22Rv1 (cell line): ENCODE measurements at regions not wholly inside any gene's neighbourhood (a gene's known extent, or its start where the extent isn't known, plus 50 kb on each side); places are given as distances from the start of the nearest gene placed in this dataset.

Source experiments
- H3K27ac ChIP-seq: fragments of 450-650 bp; 2 replicates; pipeline ENCODE4 v1.5.1; 2017
- ZFX ChIP-seq: fragments of 450-650 bp; IDR thresholded peaks from 2 replicates; pipeline ENCODE4 v1.6.1; 2017; ENCODE audit warnings: antibody characterized with exemption, borderline replicate concordance
- TF ChIP-seq, protein P1 (sequence below): fragments of 450-650 bp; IDR thresholded peaks from 2 replicates; pipeline ENCODE4 v1.5.1; 2017; ENCODE audit warnings: mild to moderate bottlenecking

DNA sequence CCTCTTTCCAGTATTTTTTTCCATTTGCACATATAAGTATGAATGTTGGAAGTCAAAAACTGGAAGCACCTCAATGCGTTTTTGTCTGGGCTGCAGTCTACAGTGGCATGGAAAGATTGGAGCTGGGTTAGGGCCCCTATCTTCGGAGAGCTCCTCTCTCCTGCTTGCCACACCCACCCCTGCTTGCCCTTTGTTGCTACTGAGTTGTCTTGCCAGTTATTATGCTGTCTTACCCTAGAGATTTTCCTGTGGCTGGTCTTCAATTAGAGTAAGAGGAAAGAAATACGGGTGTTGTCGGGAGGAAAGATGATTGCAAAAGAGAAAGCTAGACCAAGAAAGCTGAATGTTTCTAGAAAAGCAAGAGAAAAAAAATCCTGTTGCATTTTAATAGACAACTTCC lies 228.9 kb upstream of the CELF2 start:
- TF ChIP-seq ZFX = no peak
- TF ChIP-seq, protein P1, sequence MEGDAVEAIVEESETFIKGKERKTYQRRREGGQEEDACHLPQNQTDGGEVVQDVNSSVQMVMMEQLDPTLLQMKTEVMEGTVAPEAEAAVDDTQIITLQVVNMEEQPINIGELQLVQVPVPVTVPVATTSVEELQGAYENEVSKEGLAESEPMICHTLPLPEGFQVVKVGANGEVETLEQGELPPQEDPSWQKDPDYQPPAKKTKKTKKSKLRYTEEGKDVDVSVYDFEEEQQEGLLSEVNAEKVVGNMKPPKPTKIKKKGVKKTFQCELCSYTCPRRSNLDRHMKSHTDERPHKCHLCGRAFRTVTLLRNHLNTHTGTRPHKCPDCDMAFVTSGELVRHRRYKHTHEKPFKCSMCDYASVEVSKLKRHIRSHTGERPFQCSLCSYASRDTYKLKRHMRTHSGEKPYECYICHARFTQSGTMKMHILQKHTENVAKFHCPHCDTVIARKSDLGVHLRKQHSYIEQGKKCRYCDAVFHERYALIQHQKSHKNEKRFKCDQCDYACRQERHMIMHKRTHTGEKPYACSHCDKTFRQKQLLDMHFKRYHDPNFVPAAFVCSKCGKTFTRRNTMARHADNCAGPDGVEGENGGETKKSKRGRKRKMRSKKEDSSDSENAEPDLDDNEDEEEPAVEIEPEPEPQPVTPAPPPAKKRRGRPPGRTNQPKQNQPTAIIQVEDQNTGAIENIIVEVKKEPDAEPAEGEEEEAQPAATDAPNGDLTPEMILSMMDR = no peak

DNA sequence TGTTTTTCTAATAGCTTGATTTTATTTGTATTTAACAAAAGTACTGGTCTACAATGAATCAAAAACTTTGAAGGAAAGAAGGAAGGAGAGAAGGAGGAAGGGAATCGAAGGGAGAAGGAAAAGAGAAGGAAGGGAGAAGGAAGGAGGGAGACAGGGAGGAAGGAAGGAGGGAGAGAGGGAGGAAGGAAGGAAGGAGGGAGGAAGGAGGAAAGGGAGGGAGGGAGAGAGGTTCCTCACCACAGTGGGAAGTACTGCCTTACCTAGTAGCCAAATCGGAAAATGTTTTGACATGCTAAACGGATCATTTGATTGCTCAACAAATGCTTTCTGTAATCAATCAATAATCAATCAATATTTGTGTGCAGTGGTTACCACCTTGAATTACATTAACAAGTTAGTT lies 225.8 kb upstream of the CELF2 start:
- no peak overlapping the region for H3K27ac ChIP-seq
- TF ChIP-seq, protein P1 = no peak
- no peak for TF ChIP-seq ZFX

More for the DNA sequence above, 228.9 kb upstream of the CELF2 start:
- no peak overlapping the region for H3K27ac ChIP-seq

DNA sequence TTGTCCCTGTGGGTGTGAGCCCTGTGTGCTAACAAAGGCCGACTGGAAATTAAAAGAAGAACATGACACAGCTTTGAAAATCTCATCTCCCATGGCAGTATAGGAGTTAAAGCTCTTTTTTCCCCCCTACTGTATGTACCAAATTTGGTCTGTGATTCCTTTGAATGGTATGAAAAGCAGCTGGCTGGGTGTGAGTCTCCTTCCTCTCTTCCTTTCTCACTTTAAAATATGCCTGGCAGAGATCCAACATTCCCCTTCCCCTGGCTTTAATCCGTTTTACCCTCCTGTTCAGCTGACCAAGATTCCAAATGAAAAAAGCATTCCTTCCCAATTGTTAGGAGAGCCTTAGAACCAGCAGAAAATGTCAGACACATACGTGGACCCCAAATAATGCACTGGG lies 225.0 kb upstream of the CELF2 start:
- no peak overlapping the region for H3K27ac ChIP-seq
- no peak for TF ChIP-seq ZFX
- TF ChIP-seq, protein P1 = no peak

DNA sequence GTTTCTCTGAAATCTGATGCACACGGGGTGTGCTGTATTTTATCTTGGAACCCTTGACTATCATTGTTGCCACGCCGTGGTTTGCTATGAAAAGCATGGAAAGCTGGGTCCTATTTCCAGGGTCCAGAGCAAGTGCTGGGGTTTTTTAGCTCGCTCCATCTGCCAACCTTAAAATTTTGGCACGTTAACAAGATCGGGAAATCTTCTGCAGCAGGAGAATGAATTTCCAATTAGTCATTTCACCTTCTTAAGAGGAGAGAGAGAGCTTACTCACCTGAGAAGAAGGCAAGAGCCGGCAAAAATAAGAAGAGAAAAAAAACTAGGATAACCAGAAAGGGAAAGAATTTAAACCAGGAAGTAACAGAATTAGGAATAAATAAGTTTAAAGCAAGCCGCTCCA lies 223.6 kb upstream of the CELF2 start:
- no peak overlapping the region for H3K27ac ChIP-seq
- no peak for TF ChIP-seq ZFX
- TF ChIP-seq, protein P1 = no peak

DNA sequence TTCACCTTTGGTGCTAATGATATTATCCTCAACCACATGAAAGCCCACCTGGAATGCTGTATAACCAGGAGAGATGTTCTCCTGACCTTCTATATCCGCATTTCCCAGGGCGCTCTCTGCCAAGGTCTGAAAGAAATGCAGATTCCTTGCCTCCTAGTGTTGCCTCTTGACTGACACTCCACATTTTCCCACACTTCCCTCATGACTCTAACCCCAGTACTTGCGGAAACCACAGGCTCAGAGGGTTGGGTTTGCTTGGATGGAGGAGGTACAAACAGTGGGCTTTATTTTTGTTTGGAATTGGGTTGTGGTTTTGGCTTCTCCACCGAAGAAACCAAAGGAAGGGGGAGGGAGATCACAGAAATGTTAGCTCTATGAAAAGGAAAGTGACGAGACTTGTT lies 222.9 kb upstream of the CELF2 start:
- no peak overlapping the region for H3K27ac ChIP-seq
- TF ChIP-seq, protein P1 = no peak
- no peak for TF ChIP-seq ZFX

DNA sequence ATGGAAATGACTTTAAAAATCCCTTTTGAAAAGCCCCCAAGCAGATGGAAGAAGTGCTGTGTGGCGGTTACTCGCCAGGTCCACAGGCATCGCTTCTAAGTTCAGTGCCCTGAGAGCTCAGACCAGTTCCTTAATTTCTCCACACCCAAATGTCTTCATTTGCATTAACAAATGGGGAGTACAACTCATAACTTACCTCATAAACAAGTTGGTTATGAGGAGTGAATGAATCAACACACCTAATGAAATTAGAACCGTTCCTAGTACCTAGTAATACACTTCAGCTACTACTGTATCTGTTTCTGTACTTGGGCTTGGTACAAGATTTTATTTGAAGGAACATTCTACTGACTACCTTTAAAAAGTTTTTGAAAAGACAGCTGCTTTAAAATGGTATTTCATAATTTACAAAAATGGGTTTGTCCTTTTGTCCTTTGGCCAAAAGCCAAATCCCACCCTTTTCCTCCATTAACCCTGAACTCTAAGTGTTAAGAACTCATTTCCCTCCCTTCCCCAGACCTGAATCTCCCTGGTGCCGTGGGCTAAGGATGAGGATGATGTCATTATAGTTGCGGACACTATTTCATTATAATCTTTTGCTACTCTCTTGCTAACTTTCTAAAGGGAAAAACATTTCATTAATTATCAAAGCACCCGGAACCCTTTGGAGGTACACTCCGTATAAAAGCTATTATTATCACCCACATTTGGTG lies 221.5 kb upstream of the CELF2 start:
- no peak for TF ChIP-seq ZFX
- TF ChIP-seq, protein P1 = no peak
- H3K27ac ChIP-seq = no peak overlapping the region

DNA sequence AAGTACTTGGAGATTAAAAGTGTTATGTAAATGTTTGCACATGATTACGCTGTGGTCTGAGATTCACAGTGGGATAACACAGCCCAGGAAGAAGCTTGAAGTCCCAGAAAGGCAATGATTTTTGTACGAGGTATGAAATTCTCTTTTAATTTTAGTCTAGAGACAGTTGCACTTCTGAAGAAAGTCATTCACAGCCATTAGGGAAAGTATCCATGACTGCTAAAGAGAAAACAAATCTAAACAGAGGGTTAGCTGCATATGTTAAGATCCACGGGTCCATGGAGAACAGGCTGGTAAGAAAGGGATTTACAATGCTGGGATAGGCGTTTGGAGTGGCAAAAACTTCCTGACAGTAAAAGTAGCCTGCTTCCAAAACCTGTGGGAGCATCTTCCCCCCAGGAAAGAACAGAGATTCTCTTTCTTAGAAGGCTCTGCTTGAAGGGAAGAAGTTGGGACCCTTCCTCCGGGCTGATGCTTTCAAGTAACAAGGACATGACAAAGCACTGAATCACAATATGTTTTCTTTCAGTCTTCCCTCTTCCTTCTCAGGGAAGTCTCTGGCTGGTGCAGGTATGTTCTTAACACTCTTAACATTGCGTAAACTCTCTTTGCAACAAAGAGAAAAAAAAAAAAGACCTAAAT lies 220.8 kb upstream of the CELF2 start:
- no peak overlapping the region for H3K27ac ChIP-seq
- TF ChIP-seq ZFX = no peak
- TF ChIP-seq, protein P1 = no peak
